ENCODE measurements at regions not wholly inside any gene's neighbourhood (a gene's known extent, or its start where the extent isn't known, plus 50 kb on each side); places are given as distances from the start of the nearest gene placed in this dataset.

- H4K20me1 ChIP-seq (ENCODE audit: control insufficient read depth, insufficient read depth, insufficient read length), result no peaks in the 10 kb centered on the region
- no peak overlapping the region for H3K9ac ChIP-seq (ENCODE audit: extremely low read depth, insufficient read length, low read length)
- H3K27me3 ChIP-seq (ENCODE audit: insufficient read depth, low read length), result no peaks in the 10 kb centered on the region
- no peaks in the 10 kb centered on the region for H3K79me2 ChIP-seq (ENCODE audit: insufficient read depth, low read length)
- peak; percentile 33 for DNase-seq
- no peaks in the 10 kb centered on the region for H3K9me3 Mint-ChIP-seq
- no CpG with 5 or more reads among the region's 3 CpGs for WGBS (ENCODE audit: extremely low coverage, insufficient read length, low lambda C conversion rate)
- H3K27ac Mint-ChIP-seq, result no peak overlapping the region
- no peak overlapping the region for H4K5ac ChIP-seq (ENCODE audit: insufficient read length, low read depth, low read length)
- no peak overlapping the region for H3K4me3 Mint-ChIP-seq
- no peaks in the 10 kb centered on the region for H3K23me2 ChIP-seq (ENCODE audit: insufficient read length, low read depth, low read length, poor library complexity, severe bottlenecking)
- H3K4me1 Mint-ChIP-seq, result peaks cover 7 to 10% of the 10 kb centered on the region in 2 experiments; a peak in 3 of 4 replicates
- no peak overlapping the region for H2BK20ac ChIP-seq (ENCODE audit: low read depth, low read length, poor library complexity, severe bottlenecking)
- no peak overlapping the region for H2BK15ac ChIP-seq (ENCODE audit: low read depth, low read length)
- no peaks in the 10 kb centered on the region for H3K4me1 ChIP-seq (ENCODE audit: insufficient read depth, low read length)
- H3K27me3 Mint-ChIP-seq (ENCODE audit: low read depth), result no peaks in the 10 kb centered on the region
- TF ChIP-seq CTCF (conservative IDR thresholded peaks at IDR 0.05), result no peak
- H3K4me2 ChIP-seq (ENCODE audit: insufficient read depth, insufficient read length, low read length), result no peak overlapping the region
- no peaks in the 10 kb centered on the region for H3K9me3 ChIP-seq (ENCODE audit: control insufficient read depth, low read depth, low read length)
- no peak overlapping the region for H3K4ac ChIP-seq (ENCODE audit: low read depth, low read length)
- H3K56ac ChIP-seq (ENCODE audit: insufficient read length, low read depth, low read length), result no peak overlapping the region
- no peak overlapping the region for H2AFZ ChIP-seq (ENCODE audit: low read length)
- no peak overlapping the region for H2BK120ac ChIP-seq (ENCODE audit: low read depth, low read length, poor library complexity, severe bottlenecking)
- no peak overlapping the region for H2BK12ac ChIP-seq (ENCODE audit: insufficient read length, low read depth, low read length)
- no peak overlapping the region for H3K23ac ChIP-seq (ENCODE audit: insufficient read length, low read depth, low read length)
- no peak overlapping the region for H3T11ph ChIP-seq (ENCODE audit: low read length)
- no peak overlapping the region for H2BK5ac ChIP-seq (ENCODE audit: insufficient read length, low read length)
- no peaks in the 10 kb centered on the region for H3K36me3 Mint-ChIP-seq (ENCODE audit: insufficient read depth in 1 of 3, low read depth in 3 of 3)
- H2AK5ac ChIP-seq (ENCODE audit: insufficient read length, low read length), result no peak overlapping the region
- no peak overlapping the region for H3K27ac ChIP-seq (ENCODE audit: insufficient read length, low read depth, low read length)
- H3K14ac ChIP-seq (ENCODE audit: insufficient read depth, low read length), result no peak overlapping the region
- H3K79me1 ChIP-seq (ENCODE audit: insufficient read depth, low read depth, low read length, poor library complexity, severe bottlenecking), result no peaks in the 10 kb centered on the region
- no peak overlapping the region for H3K18ac ChIP-seq (ENCODE audit: insufficient read length, low read depth, low read length)
- no peak overlapping the region for H4K91ac ChIP-seq (ENCODE audit: insufficient read length, low read depth, low read length)
- H4K8ac ChIP-seq (replicated peaks; ENCODE audit: insufficient read length, low read depth, low read length), result no peak overlapping the region
Observed at GRCh38 chr5:62938927-62939326, 360.3 kb downstream of the LRRC70 start.

Data from H9 (cell line).